HG02678 (cell line): ENCODE measurements at regions not wholly inside any gene's neighbourhood (a gene's known extent, or its start where the extent isn't known, plus 50 kb on each side); places are given as distances from the start of the nearest gene placed in this dataset.
"Not testable (repeated sequence)": the region's sequence is repeated elsewhere in the genome, so short reads cannot be mapped to it uniquely, and the experiment has no call there.

Experiments
- ATAC-seq: cut with Tn5 transposase; IDR thresholded peaks from one replicate; pipeline ENCODE4 v1.9.1; 2021; ENCODE audit warnings: mild to moderate bottlenecking, moderate library complexity; ENCODE audit not compliant: unreplicated experiment

DNA sequence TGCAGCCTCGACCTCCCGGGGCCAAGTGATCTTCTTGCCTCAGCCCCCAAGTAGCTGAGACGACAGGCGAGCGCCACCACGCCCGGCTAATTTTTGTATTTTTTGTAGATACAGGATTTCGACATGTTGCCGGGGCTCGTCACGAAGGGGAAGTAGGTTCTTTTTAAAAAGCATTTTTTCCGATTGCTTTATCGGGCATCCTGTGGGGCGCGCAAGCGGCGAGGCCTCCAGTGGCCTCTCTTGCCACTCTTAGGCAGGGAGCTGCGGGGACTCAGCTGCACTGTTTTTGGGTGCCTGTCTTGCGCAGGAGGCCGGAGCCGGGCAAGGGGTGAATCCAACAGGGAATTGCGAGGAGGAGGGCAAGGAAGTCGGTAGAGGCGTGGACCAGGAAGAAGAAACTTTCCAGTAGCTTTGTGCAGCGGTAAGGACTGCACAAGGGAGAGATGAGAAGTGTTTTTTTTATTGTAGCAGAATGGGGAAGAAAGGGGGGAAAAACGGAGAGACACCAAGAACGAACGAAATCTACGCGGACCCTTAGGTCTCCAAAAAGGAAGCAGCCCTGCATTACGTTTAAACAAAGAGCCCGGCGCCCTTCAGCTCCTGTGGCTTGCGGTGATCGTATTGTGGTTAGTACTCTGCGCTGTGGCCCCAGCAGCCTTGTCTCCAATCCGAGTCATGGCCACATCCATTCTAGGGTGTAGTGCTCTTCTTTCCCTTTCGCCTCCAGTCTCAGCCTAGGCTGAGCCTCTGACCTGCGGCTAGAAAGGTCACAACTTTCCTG, 164.8 kb downstream of the PPIAL4G start:
- peak; percentile 60 for ATAC-seq

GRCh38 chr1:148317288-148317985, 165.4 kb upstream of the NBPF11 start:
- ATAC-seq: no peak

DNA sequence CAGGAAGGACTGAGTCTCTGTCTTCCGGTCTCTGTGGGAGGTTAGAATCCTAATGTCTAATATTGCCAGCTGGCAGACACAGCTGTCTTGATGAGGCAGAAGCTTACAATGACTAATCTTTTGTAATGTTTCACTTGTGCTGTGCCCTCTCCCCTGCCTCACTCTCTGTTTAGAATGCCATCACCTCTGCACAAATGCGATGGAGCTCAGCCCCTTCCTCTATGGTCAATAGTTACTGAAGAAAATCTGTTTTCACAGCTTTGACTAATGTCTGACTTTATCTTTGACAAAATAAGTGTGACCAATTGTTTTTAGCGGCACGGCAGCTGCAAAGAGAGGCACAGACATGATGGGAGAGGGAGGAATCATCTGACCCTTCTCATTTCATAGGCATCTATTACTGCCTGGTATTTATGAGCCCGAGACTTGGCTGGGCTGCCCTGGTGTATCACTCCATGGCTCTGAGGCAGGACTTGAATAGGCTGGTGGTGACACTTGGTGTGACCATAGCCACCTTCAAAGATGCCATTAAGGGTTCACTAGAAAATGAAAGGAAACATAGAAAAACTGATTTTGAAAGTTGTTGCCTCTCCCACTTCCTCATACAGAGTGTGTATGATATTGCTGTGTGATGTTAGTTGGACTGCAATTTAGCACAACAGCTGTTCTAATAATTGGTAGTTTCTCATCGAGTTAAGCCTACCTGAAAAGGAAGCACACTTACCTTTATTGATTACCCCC, 163.2 kb upstream of the NBPF11 start:
- peak; percentile 70 for ATAC-seq

- ATAC-seq: no peak
These were observed 158.7 kb upstream of the NBPF11 start for GRCh38 chr1:148310807-148311206.

DNA sequence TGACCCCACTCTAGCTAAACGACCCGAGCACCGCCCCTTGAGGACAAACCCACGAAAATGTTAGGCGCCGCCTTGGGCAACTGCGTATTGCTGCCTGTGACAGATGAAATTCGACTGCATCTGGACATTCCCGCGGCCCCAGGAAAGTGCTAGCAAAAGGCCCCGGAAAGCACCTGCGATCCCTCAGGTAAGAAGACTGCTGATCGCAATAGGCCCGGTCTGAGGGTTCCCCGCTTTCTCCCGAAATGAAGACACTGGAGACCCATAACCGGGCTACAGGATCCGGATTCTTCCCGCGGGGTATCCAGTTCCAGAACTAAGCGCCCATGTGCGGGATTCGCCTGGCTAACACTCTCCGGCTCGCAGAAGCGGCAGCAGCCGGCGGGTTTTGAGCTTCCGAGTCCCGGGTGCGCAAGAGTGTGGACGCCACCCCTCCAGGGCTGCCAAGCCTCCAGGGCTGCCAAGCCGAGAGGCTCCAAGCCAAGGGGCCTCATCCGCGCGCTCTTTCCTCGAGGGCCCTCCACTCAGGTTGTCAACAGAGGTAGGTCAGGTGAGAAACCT, 157.9 kb upstream of the NBPF11 start:
- ATAC-seq: no peak

DNA sequence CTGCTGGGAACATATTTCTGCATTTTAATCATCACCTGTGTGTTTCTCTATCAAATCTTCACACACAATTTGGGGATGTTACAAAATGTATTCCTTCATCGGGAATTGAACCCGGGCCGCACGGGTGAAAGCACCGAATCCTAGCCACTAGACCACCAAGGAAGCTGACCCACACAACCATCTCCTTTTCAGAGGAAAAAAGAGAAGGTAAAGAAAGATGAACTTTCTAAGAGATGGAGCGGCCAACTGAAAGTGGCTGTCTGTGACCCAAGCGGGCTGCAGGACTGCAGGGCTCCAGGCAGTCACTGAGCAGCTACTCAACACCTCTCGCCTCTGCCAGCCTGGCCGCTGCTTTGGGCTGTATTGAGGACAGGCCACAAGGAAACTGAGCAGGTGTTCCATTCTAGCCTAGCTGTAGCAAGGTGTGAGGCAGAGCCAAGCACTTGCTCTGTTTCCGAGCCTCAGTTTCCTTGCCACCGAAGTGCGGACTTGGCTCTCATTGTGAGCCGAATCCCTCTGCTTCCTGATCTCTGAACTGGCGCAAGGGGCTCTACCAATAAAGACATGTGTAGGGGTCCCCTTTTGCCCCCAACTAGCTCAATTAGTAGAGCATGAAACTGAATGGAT, 156.9 kb upstream of the NBPF11 start:
- ATAC-seq: no peak

DNA sequence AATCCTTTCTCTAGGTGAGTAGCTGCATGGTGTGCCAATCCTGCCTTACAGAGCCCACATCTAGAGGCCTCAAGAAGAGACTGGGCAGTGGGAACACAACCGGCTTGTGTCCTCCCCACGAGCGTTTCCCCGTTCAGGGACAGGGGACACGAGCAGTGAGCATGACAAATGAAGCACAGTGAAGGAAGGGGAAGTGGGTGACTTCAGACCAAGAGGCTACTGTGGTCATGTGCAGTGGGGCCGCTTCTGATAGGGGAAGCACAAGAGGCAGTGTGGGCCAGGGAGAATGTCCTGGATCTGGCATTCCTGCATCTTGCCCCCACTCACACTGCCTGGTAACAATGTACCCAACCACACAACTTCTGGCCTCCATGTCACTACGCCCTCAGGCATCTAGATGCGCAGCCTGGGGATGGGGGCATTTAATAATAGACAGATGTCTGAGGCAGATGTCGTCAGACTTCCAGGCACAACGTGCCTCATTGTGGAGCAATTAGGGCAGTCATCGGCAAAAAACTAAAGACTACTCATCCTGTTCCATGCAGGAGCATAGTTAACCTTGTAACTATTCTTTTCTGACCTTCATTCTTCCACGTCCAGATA, 155.6 kb upstream of the NBPF11 start:
- no peak for ATAC-seq

DNA sequence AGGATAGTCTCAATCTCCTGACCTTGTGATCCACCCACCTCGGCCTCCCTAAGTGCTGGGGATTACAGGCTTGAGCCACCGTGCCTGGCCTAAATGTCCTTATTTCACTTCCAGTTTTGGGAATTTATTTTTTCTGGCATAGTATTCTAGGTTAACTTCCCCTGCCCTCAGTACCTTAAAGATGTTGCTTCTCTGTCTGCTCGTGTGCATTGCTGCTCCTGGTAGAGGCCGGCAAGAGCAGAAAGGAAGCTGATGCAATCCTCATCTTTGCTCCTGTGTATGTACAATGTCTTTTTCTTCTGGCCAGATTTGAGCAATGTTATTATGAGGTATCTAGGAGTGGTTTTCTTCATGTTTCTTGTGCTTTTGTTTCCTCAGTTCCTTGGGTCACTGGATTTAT, 152.9 kb upstream of the NBPF11 start:
- not testable (repeated sequence) for ATAC-seq

GRCh38 chr1:148302586-148303364, 150.7 kb upstream of the NBPF11 start:
- ATAC-seq: peak; percentile 71

GRCh38 chr1:148297852-148298251, 145.8 kb upstream of the NBPF11 start:
- not testable (repeated sequence) for ATAC-seq

DNA sequence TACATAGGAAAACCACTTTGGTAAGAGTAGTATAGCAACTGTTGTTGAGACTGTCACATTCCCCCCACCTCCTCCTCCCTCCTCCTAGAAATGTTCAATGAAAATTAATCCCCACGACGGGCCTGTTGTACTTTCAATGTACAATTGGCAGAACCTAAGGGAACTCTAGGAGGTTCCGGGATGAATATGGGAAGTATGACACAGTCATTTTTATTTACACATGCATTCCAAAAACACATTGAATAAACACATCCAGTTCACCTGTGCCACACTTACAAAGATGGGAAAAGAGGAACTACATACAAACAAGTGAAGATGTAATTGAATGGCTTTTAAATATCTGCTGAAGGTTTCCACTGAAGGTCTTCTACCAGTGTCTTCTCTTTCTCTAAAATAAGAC, 144.4 kb upstream of the NBPF11 start:
- no peak for ATAC-seq

- no peak for ATAC-seq
These were observed 142.2 kb upstream of the NBPF11 start for GRCh38 chr1:148294116-148294807.

DNA sequence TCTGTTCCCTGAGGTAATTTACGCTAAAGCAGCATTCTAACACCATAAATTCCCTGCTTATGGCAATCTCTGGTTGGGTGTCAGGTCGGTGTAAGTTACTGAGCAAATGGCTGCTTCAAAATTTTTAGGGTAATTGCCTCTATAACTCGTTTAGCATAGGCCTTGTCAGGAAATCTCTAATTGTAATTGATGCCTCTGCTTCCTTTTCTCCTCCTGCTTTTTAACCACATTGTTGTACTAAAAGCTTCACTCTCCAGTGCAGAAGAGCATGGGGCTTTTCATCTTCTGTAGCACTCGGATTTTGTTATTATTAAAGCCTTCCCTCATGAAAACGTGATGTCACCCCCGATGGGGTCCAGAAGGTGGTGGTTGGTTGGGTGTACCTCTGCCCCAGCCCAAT, 141.6 kb upstream of the NBPF11 start:
- ATAC-seq: no peak

DNA sequence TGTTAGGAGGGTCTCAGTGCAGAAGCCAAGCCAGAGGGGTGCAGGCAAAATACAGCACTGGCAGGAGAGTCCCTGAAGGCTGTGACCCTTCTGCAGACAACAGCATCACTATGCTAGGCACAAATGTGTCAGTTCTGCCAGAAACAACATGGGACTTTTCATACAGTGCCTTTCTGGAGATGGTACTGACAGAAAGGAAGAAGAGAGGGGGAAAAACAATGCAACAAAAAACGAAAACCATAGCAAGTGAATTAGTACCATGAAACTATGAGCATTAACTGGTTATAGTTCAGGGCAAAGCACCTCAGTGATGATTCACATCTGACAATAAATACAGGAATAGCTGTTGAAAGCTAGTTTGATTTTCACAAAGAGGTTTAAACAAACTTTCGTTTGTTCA, 140.8 kb upstream of the NBPF11 start:
- no peak for ATAC-seq

- ATAC-seq: no peak
These were observed 138.8 kb upstream of the NBPF11 start for GRCh38 chr1:148290881-148291280.

DNA sequence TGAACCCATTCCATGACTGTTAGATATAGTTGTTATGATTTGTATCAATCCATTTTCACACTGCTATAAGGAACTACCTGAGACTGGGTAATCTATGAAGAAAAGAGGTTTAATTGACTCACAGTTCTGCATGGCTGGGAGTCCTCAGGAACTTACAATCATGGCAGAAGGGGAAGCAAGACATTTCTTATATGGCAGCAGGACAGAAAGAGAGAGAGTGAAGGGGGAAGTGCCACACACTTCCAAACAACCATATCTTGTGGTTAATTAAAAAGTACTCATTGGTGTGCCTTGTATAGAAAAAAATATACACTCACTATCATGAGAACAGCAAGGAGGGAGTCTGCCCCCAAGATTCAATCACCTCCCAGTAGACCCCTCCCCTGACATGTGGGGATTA, 137.6 kb upstream of the NBPF11 start:
- ATAC-seq: no peak

GRCh38 chr1:148285946-148286345, 133.9 kb upstream of the NBPF11 start:
- not testable (repeated sequence) for ATAC-seq

DNA sequence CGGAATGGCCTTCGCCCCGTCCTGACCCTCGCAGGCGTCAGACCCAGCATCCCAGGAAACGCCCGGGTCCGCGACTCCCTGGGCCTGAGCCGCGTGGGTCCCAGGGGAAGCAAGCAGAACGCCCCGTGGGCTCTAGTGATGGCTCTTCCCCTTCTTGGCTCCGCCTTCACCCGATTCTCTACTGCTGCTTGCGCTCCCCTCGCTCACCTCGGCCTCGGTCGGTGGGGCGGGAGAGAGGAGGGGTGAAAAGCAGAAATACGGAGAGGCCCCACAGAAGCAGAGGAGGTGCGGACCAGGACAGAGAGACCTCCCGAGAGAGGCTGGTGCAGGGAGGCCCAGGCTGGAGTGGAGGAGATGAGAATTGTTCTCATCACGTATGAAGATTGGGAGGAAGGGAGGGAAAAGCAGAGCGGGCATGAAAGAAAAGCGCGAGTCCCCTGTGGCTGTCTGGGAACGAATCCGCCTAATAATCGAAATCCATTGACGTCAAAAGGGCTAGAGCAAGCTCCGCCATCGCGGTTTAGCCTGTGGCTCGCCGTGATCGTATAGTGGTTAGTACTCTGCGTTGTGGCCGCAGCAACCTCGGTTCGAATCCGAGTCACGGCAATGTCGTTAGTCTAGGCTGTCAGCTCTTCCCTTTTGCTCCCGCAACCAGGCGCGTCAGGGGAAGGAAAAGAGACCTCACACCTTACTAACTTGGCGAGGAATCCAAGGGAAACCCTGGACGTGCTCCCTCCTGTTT, 128.9 kb upstream of the NBPF11 start:
- peak; percentile 62 for ATAC-seq
